Heart right ventricle (tissue), 16 donors: ENCODE measurements at regions not wholly inside any gene's neighbourhood (a gene's known extent, or its start where the extent isn't known, plus 50 kb on each side); places are given as distances from the start of the nearest gene placed in this dataset.

Source experiments
- ATAC-seq, 8 donors: fragments of 200-7000 bp; cut with Tn5 transposase; one replicate each; pipeline ENCODE4 v1.9.1; 2020; ENCODE audit warnings: mild to moderate bottlenecking in 8 of 8, moderate library complexity in 8 of 8, moderate number of reproducible peaks in 1 of 8
- DNase-seq, 2 donors: peaks; one replicate each; pipeline ENCODE4 v3.0.0-alpha.2; 2020
- H3K27ac ChIP-seq, 10 donors: fragments of 200-600 bp; sonication (generic) in 2 of 10; one replicate each; pipeline versions ENCODE4 v1.5.0 to v1.8.0; 2020 to 2022; ENCODE audit warnings: mild to moderate bottlenecking in 3 of 10
- H3K27me3 ChIP-seq, 7 donors: fragments of 200-600 bp; one replicate each; pipeline ENCODE4 v1.8.0; 2021 to 2022; ENCODE audit warnings: mild to moderate bottlenecking in 2 of 7
- H3K36me3 ChIP-seq, 9 donors: fragments of 200-600 bp; sonication (generic) in 1 of 9; one replicate each; pipeline versions ENCODE4 v1.5.0 to v1.8.0; 2020 to 2022; ENCODE audit warnings: mild to moderate bottlenecking in 2 of 9
- H3K4me1 ChIP-seq, 9 donors: fragments of 200-600 bp; sonication (generic) in 1 of 9; one replicate each; pipeline versions ENCODE4 v1.5.0 to v1.8.0; 2020 to 2022; ENCODE audit warnings: mild to moderate bottlenecking in 4 of 9
- H3K4me3 ChIP-seq, 10 donors: fragments of 200-600 bp; sonication (generic) in 2 of 10; one replicate each; pipeline versions ENCODE4 v1.5.0 to v1.8.0; 2020 to 2022; ENCODE audit warnings: mild to moderate bottlenecking in 7 of 10, moderate library complexity in 2 of 10
- H3K9me3 ChIP-seq, 11 donors: fragments of 200-600 bp in 10 of 11; sonication (generic) in 2 of 11; one replicate each; pipeline versions ENCODE4 v1.5.0 to v1.8.0; 2013 to 2022; ENCODE audit warnings: mild to moderate bottlenecking in 2 of 11, control low read depth in 1 of 11, moderate library complexity in 1 of 11
- WGBS, 2 donors: extraction: QIAGEN DNeasy Blood & Tissue Kit; methylation state at CpG; one replicate each; pipeline ENCODE4 v1.1.7; 2013; ENCODE audit warnings: inconsistent platforms in 1 of 2; 5-methylcytosine and 5-hydroxymethylcytosine counted together
- intact Hi-C, 10 donors: fragments of 100-400 bp; cut with DNase I; formaldehyde crosslinking; loops; one replicate each; pipeline versions ENCODE4 v1.11.1 to v1.14.2; 2022
- TF ChIP-seq, protein P1 (sequence below), 9 donors: fragments of 200-600 bp; sonication (generic) in 2 of 9; IDR thresholded peaks; one replicate each; pipeline versions ENCODE4 v1.5.0 to v1.8.0; 2021 to 2022; ENCODE audit warnings: antibody characterized with exemption in 9 of 9, mild to moderate bottlenecking in 5 of 9, moderate library complexity in 1 of 9
- donor health status: Arrhythmogenic right ventricular cardiomyopathy.
- donor health status: ischemic (EF 13 %, LVEDD 7.1; RV severe dilation, severe dysfunction).
- donor health status: healthy with polysubstance abuse.
- donor health status: DM: no; HTN: yes; CAD: no.
- donor health status: DM: no; HTN: no; CAD: no.
- donor health status: ischemic (EF 25% LVEDD 6.9; RV normal size, moderate dysfunction).
- donor health status: ischemic (EF 25% LVEDD 5.7; RV mildly dilated, moderate dysfunction).
- donor health status: healthy.
- donor health status: DM: yes; HTN: yes; CAD: no.
- donor health status: Ischemic cardiomyopathy.
- donor health status: ischemic (EF 35%, LVEDD 5.7; RV mildly dilated, moderate dysfunction).
- donor health status: nonischemic (EF 11% LVEDD 7.7; RV severe dilation, severe dysfunction).
- donor health status: DM: yes; HTN: yes; CAD: no.
- donor health status: PGD.
- donor health status: ischemic (EF 29% LVEDD 5.4; RV normal size, mild dysfunction).
- donor health status: nonischemic (EF 23%, LVEDD 6.1; RV moderate dilation, normal function).

DNA sequence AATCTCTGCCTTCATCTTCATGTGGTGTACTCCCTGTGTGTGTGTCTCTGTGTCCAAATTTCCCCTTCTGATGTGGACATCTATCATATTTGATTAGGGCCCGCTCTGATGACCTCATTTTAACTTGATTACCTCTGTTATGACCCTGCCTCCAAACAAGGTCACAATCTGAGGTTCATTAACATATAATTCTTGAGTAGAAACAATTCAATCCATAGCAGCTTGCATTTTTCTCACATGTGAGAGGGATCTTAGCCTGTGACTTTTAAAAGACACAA lies 130.9 kb upstream of the RAB4A start:
- Histone ChIP-seq H3K9me3 (peaks cover 0 to 5% (median 0%) of the 10 kb centered on the region in 11 donors), H3K36me3 (no peaks in the 10 kb centered on the region), H3K4me1 (peaks cover 0 to 17% (median 0%) of the 10 kb centered on the region in 9 donors), H3K4me3 (no peak overlapping the region), H3K27ac (no peak overlapping the region), H3K27me3 (peaks cover 0 to 20% (median 3%) of the 10 kb centered on the region in 7 donors)
- intact Hi-C loops = no loop called here
- no peak for DNase-seq
- WGBS, 2 donors = 92 to 97% methylated on average over 1 of the region's 1 CpG
- TF ChIP-seq, protein P1, sequence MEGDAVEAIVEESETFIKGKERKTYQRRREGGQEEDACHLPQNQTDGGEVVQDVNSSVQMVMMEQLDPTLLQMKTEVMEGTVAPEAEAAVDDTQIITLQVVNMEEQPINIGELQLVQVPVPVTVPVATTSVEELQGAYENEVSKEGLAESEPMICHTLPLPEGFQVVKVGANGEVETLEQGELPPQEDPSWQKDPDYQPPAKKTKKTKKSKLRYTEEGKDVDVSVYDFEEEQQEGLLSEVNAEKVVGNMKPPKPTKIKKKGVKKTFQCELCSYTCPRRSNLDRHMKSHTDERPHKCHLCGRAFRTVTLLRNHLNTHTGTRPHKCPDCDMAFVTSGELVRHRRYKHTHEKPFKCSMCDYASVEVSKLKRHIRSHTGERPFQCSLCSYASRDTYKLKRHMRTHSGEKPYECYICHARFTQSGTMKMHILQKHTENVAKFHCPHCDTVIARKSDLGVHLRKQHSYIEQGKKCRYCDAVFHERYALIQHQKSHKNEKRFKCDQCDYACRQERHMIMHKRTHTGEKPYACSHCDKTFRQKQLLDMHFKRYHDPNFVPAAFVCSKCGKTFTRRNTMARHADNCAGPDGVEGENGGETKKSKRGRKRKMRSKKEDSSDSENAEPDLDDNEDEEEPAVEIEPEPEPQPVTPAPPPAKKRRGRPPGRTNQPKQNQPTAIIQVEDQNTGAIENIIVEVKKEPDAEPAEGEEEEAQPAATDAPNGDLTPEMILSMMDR (IDR thresholded peaks at IDR 0.05) = no peak
- ATAC-seq = no peak

DNA sequence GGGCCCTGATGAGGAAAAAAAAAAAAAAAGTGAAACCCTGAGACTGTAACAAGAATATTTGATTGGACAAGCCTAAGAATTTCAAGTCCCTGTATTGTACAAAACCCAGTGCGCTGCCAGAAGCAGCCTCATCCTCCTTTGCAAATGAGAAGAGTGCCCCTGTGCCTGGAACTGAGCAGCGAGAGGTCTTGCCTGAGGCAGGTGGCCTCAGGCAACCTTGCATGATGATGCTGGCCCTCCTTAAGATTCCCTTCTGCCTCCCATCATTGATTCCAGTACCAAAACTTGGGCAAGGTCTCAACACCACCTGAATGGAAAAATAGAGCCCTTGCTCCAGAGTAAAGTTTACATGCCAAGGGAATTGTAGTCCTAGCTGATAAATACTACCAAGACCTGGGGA lies 129.6 kb upstream of the RAB4A start:
- H3K4me3 ChIP-seq = no peak overlapping the region
- DNase-seq (no peak), ATAC-seq (no peak)
- TF ChIP-seq, protein P1 (IDR thresholded peaks at IDR 0.05) = no peak
- H3K27ac ChIP-seq = no peak overlapping the region
- peaks cover 0 to 17% (median 0%) of the 10 kb centered on the region in 9 donors for H3K4me1 ChIP-seq
- no peaks in the 10 kb centered on the region for H3K36me3 ChIP-seq
- intact Hi-C loops = no loop called here
- 95 to 100% methylated on average over 2 of the region's 2 CpGs for WGBS, 2 donors
- no peaks in the 10 kb centered on the region for H3K9me3 ChIP-seq
- peaks cover 0 to 30% (median 8%) of the 10 kb centered on the region in 7 donors for H3K27me3 ChIP-seq

DNA sequence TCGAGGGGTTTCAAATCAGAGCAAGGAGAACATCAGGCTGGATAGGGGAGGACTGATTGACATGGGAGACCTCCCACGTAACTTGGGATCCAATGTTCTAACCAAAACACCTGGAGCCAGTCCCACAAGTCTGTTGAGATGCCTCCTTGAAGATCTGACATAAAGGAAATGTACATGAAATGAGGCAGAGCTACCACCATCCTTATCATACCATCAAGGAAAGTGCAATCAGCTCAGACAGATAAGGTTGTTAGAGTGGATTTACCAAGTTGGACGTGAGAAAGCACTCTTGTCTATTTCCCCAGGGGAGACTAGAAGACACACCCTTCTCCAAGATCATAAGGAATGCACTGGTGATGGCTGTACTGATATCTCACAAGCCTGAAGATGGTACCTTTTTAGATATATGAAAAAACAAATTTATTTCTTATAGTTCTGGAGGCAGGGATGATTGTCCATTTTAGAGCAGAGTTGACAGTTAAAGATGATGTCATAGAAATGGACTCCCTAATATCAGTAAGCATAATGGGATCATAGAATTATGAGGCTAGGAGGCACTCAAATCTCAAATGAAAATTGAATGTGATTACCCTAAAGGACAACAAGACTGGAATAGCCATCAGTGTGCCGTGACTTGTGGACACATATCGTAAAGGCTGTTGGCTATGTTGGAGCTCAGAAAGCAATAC lies 129.1 kb upstream of the RAB4A start:
- TF ChIP-seq, protein P1 (IDR thresholded peaks at IDR 0.05) = no peak
- WGBS, 2 donors = 82 to 84% methylated on average over 5 of the region's 5 CpGs
- H3K4me3 ChIP-seq = no peak overlapping the region
- no peak for DNase-seq
- H3K4me1 ChIP-seq = peaks cover 0 to 11% (median 0%) of the 10 kb centered on the region in 9 donors
- H3K27ac ChIP-seq = no peak overlapping the region
- intact Hi-C loops = no loop called here
- H3K9me3 ChIP-seq = no peaks in the 10 kb centered on the region
- H3K27me3 ChIP-seq = peaks cover 0 to 36% (median 14%) of the 10 kb centered on the region in 7 donors
- no peaks in the 10 kb centered on the region for H3K36me3 ChIP-seq
- no peak for ATAC-seq

DNA sequence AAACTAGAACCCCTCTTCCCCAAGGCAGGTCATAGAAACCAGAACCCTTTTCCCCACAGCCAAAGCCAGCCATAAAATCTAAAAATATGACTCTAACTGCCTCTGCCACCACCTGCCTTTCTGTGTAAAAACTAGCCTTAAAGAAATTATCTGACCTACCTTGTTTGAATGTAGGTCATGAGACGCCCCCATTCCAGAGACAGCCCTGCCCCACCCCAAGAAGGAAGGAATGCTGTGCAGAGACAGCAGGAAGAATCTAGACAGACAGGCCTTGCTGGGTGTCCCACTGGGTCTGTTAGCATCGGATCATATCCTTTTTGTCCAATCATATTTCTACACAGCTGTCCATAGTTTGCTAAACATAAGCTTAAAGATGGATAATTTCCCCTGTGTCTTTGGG lies 128.4 kb upstream of the RAB4A start:
- H3K27me3 ChIP-seq = peaks cover 0 to 41% (median 20%) of the 10 kb centered on the region in 7 donors
- no peak overlapping the region for H3K4me3 ChIP-seq
- TF ChIP-seq, protein P1 (IDR thresholded peaks at IDR 0.05) = no peak
- 83 to 84% methylated on average over 2 of the region's 2 CpGs for WGBS, 2 donors
- no peaks in the 10 kb centered on the region for H3K36me3 ChIP-seq
- ATAC-seq (no peak), DNase-seq (no peak)
- no peak overlapping the region for H3K27ac ChIP-seq
- intact Hi-C loops = no loop called here
- peaks cover 0 to 11% (median 0%) of the 10 kb centered on the region in 9 donors for H3K4me1 ChIP-seq
- no peaks in the 10 kb centered on the region for H3K9me3 ChIP-seq
